GM19397 (cell line): ENCODE measurements at regions not wholly inside any gene's neighbourhood (a gene's known extent, or its start where the extent isn't known, plus 50 kb on each side); places are given as distances from the start of the nearest gene placed in this dataset.

ENCODE experiments used
- ATAC-seq: cut with Tn5 transposase; IDR thresholded peaks from one replicate; pipeline ENCODE4 v1.9.1; 2021; ENCODE audit warnings: mild to moderate bottlenecking, moderate library complexity; ENCODE audit not compliant: unreplicated experiment

DNA sequence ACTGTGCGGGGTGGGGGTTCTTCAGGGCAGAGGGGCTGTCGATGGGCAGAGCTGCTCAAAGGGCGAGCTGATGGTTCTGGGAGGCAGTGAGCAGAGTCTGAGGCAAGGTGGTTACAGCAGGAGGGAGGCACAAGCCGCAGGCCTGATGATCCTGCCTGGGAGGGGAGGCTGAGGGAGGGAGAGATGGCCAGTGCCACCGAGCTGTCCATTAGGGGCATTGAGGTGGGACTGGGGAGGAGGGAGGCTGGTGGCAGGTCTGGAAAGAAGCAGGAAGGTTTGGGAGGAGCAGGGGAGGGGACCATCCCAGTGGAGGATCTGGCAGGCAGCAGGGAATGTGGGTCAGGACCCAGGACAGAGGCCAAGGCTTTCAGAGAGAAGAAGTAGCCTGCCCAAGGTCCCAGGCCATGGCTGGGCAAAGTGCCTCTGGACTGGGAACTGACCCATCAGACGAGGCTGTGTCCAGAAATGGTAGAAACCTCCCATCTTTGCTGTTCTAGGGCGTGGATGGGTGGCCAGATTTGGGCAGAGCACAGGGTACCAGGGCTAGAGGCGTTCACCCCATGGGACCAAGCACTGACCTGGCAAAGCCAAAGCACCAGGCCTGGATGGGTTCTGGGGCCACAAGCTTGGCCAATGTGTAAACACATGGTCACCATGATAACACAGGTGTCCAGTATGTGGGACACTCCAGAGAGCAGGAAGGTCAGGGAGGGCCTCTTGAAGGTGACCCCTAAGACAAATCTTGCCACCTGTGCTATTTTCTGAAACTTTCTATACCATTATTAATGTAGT lies 55.5 kb downstream of the INHBB start:
- no peak for ATAC-seq

DNA sequence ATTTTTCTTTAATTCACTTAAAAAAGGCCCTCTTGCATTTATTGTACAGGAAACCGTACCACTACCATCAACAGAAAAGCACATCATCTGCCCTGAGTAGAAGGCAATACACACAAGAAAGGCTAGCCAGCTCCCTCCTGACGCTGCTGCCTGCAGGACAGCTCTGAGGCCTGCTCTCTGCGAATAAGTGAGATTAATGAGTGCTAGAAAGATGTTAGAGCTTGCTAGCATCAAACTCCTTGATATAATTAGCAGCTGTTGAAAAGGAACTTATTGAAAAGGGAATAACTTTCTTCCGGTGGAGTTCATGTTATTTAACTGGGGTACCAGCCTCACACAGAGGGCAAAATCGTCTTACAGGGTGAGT lies 56.1 kb downstream of the INHBB start:
- ATAC-seq, result no peak

DNA sequence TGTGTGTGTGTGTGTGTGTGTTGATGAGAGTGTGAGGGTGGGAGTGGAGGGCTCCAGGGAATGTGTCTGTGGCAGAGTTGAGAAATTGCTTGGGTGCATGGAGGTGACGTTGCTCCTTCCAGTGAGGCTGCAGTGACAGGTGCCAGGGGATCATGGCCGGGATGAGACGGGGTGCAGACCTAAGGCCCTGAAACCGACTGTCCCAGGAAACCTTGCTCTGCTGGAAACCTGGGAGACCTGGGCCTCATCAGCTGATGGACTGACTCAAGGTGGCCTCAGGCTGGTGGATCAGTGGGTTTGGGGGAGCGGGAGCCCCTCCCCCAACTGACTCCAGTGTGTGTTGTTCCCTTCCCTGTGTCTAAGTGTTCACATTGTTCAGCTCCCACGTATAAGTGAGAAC lies 56.6 kb downstream of the INHBB start:
- no peak for ATAC-seq

DNA sequence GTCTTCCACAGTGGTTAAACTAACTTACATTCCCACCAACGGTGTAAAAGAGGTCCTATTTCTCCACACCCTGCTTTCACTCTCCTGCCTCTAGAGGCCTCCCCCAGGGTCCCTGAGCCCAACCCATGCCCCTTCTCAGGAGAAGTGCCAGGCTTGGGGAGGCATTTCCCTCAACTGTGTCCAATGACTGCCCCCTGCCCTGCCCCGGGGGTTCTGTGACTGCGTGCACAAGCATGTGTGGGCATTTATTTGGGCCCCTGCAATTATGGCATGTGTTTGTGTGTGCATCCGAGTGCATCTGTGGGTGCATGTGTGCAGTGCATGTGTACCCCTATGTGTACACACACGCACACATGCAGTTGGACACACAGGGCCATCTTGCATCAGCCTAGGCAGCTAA lies 57.3 kb downstream of the INHBB start:
- no peak for ATAC-seq

DNA sequence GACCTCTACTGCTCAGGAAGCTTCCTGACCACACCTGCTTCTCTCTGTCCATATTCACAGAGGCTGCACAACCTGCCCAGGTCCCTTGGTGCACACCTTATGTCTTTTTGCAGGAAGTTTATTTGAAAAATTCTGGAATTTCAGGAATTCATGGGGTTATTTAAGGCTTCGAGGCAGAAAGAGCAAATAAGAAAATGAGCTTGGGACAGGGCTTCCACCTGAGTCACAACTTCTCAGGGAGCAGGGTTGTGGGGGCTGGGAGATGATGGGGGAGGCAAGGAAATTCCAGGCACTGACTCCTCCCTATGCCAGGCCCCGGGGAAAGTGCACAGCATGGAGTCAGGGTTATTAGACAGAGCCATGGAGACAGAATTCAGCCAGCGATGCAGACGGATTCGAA lies 57.7 kb downstream of the INHBB start:
- ATAC-seq, result no peak

DNA sequence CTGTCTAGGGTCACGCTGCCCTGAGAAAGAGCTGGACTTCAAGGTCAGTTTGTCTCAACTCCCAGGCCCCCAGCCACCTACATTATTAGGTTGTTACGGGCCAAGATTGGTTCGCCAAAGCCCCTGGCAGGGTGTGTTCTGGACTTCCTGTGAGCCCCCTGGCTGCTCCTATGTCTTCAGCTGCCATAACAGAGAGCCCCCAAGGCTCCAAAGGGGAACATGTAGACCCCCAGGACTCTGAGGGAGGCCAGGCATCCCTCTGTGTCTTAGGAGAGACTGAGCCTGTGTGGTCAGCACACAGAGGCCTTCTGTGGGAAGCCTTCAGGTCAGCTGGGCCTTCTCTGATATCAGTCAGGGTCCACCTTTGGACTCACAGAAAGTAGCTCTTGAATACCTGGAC lies 58.3 kb downstream of the INHBB start:
- no peak for ATAC-seq

DNA sequence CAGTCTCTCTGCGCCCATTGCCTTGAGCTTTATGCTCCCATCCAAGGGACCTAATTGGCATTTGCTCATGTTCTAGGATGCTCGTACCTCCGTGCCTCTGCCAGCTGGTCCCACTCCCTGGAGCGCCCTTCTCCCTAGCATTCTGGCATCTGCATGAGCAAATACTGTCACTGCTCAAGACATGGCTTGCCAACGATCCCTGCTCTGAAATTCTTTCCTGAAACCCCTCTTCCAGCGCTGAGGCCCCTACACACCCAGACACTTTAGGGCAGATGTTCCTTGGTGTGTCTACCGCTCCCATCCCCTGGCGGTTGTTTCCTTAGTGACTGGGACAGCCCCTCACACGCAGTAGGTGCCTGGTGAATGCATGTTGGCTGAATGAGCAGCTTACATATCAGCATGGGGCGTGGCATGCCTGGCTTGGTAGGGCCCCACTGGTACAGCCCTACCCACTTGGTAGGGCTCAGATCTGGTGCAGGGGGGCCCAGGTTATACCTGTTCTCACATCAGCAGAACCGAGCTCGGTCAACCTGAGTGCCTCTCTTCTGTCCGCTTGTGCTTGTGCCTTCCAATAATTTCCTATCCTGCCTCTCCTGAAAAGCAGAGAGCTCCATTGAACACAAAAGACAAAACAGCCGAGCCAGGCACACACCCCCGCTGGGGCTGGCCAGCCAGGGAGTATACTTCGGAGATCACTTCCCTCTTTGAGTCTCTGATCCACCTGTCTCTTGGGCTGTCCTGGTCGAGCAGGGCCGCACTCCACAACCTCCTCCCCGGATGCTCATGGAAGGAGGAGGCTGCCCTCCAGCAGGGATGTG lies 59.2 kb downstream of the INHBB start:
- no peak for ATAC-seq

DNA sequence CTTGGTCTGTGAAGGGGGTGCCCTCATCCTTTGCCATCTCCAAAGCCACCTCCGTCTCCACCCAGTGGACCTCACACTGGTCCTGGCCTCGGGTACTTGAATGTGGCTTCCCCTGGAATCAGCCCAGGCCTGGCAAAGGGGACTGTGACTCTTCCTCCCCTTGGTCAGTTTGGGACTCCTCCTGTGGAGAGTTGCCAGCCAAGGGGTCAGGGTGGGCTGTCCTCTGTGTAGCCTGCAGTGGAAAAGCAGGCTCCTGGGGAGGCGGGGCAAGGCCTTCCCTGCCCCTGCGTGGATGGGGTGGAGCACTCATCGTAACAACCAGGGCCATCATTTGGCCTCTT lies 59.8 kb downstream of the INHBB start:
- ATAC-seq, result no peak

DNA sequence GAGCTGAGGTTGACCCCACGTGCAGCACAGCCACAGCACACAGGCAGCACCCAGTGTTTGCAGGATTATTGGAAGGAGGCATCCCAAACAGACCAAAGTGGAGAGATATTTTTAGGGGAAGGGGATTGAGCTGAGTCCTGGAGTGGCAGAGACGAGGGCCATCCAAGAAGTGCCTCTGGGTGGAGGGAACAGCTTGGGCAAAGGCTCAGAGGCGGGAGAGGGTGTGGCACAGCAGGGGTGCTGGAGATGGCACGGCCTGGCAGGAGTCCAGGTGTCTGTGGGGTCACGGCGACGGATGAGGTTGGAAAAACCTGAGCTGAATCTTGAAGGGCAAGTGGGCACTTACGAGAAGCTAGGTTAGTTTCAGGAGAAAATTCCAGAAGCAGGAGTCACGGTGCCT lies 60.6 kb downstream of the INHBB start:
- no peak for ATAC-seq

DNA sequence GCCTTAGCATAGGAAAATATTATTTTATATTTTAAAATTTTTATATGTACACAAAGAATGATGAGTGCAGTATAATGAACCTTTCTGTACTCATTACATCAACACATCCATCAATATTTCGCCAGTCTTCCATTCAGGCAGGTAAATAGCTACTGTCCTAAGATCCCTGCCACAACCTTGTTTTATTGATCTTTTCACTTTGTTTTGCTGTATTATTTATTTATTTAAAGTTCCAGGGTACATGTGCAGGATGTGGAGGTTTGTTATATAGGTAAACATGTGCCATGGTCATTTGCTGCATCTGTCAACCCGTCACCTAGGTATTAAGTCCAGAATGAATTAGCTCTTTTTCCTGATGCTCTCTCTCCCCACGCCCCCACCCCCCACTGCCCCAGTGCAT lies 64.6 kb downstream of the INHBB start:
- no peak for ATAC-seq

DNA sequence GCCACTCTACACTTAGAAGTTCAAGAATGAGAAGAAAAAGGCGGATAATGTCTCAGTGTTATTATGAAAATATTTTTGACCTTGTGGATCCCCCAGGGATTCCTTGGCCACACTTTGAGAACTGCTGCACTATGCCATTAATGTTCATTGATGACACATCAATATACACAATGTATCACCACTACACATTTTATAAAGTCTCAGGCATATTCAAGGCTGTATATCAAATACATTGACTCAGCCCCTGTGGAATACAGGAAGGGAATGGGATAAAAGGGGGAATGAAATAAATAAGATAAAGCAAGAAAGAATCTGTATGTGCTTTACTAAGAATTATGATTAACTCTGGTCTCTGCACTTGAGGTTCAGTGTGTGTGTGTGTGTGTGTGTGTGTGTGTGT lies 69.1 kb downstream of the INHBB start:
- no peak for ATAC-seq

DNA sequence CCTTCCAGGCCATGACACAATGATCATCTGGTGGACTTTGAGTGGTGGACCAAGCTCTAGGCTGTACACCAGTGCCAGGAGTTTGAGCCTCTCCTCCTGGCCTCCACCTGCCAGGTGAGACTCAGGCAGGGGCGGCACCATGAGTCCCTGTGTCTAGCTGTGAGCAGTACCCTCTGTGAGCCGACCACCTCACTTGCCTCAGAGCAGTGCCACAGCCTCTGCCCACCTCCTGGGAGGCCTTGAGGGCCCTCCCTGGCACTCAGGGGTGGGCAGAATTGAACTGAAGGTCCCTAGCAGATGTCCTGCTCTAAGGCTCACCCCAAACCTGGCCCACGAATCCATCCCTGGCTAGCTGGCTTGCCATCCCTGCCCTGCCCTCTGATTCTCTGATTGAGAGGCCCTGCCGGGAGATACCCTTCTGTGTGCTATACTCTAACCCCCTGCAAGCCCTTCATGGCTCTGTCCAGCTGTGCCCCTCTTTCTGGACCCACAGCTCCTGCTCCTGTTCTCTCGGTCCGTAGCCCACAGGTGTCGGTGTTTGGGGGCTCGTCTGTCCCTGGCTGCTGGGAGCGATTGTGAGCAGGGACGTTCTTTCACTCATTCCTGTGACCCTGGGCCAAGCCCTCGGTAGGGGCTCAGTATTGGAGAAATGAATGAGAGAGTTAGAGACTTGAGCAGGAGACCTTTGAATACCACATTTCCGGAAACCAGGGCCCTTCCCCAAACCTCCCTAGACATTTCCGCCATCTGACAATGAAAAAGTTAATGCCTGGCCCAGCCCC lies 70.0 kb downstream of the INHBB start:
- ATAC-seq, result no peak

DNA sequence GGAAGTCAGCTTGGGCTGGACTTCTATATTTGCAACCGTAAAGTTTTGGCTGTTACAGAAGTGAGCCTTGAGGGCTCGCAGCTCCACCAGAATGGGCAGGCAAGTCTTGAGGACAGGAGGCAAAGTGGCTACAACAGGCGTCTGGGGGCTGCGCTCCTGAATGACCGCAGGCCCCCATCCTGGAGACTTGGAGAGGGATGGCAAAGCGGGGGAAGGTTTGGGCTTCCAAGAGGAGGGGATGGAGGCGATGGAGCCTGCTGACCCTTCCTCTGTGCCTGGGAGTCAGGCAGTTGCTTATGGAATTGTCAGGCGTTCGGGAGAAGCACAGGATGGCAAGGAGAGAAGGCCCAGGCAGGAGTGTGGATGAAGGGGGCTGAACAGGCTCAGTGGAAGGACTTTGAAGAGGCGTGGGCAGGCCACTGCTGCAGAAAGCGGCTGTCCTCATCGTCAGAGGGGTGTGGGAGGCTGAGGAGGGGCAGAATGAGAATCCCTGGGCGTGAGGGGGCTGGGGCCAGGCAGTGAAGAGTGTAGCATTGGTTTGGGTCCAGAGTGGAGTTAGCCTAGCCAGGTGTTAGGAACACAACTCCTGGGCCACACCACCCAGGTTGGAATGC lies 72.3 kb downstream of the INHBB start:
- no peak for ATAC-seq

DNA sequence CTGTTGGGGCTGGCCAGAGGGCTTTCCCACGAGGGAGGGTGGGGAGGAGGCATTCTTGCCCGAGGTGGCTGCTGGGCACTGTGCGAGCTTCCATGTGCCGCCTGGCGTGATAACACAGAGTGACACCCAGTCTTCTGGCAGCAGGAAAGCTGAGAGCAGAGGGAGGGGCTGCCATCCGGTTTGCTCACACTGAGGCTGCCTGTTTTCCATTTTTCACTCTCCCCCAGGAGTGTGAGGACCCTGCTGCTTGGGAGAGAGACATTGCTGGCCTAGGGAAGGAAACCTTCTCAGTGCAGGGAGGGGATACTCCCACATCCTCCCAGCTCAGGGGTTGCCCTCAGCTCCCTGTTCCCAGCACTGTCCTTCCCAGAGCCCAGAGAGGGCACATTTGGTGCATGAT lies 73.1 kb downstream of the INHBB start:
- ATAC-seq, result no peak

DNA sequence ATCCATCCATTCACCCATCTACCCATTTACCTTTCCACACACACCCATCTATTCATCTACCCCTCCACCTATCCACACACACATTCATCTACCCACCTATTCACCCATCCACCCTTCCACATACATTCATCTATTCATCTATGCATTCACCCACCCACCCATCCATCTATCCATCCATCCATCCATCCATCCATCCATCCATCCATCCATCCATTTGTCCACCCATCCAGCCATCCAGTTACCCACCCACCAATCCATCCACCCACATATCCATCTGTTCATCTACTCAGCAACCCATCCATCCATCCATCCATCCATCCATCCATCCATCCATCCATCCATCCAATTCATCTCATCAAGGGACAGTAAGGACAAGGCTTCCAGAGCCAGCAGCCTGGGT lies 74.0 kb downstream of the INHBB start:
- ATAC-seq, result no peak

DNA sequence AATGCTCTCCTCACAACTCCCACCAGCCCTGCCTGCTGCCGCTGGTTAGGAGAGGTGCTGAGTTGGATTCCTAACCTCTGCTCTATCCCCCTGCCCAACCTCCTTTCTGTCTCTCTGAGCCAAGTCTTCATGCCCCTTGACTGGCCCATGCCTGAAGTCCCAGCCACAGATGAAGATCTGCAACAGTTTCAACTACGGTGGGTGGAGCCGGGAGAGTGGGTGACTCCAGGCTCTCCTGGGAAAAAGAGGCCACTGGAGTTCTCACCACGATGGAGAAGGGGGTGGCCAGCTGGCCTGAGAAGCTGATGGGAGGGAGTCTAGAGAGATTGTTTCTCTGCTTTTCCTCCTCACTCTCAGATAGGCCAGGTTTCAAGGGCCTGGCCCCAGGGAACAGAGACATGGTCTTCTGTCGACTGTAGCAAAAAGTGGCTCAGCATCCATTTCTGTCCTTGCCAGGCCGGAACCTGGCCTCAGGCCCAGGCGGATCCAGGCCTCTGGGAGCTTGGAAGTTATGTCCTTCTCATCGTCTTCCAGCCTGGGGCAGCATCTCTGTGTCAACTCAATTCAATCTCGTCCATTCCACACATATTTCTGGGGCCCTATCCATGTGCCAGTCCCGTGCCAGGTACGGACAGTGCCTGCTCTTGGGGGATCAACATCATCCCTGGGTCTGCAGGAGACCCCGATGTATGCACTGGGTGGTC lies 75.3 kb downstream of the INHBB start:
- ATAC-seq, result no peak

DNA sequence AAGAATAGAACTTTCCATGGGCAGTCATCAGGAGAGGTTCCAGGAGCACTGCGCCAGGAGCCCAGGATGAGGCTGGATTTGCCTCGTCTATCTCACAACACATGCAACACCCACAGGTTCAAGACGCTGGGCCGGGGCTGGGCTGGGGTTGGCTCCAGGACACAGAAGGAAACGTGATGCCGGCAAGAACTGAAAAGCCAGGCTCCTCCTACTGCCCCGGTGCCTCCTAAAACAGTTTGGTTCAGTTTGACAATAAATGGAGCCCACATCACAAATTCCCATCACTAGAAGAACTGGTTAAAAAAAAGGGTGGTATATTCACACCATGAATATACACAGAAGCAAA lies 75.9 kb downstream of the INHBB start:
- no peak for ATAC-seq

DNA sequence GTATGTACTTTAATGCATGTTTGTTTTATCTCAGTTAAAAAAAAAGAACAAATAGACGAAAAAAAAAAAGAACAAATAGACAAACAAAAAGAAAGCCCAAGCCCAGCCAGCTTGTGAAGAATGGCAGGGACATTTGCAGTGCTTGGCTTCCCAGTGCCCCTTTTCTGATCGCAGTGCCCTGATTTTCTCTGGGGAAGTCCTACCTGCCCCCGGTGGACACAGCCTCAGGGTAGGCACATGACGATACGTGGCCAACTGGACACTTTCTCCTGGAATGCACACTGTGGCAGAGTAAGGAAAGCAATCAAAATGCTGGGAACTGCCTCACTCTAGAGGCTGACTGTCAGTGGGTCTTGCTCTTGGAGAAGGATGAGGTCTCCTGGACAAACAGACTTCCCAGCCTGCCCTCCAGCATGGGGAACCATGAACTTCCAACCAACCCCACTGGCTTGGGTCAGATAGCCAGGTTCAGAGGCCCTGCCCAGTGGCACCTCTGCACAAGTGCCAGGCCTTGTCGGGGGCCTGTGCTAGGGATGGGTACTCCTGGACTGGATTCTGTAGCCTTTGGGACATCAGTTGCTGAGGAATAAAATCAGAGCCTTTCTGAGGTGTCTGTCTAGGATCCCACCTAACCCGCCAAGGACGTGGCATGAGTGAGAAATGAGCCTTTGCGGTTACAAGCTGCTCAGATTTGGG lies 76.7 kb downstream of the INHBB start:
- no peak for ATAC-seq

DNA sequence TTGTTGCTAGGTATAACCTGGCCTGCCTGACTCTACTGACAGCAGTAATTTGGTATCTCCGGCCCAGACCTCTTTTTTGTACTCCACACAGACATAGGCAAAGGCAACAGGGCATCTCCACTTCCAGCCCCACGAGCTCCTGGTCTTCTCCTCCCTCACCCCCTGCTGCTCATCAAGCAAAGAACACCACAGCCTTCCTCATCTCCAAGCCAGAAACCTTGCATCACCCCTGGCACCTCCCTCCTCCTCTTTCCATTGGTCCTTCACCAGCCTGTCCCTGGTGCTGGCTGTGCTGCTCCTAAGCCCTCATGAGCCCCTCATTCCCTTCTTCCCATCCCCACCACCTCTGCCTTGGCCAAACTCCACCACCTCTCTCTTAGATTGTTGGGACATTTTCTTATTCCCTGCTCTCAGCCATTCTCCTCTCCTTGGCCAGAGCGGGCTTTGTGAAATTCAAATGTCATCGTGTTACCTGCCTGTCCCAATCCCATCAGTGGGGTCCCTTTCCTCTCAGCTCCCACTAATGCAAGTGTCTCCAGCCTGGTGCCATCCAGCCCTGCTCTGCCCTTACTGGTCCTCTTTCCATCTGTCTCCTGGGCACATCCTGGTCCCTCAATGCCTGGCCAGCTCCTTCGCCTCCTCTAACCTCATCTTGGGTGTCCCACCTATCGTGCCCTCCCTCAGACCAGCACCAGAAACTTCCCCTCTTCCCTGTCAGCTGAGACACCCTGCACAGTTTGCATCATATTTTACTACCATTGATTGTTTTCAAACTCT lies 77.4 kb downstream of the INHBB start:
- no peak for ATAC-seq
